Cardiac muscle cell (in vitro differentiated cells and primary cell): ENCODE measurements at regions not wholly inside any gene's neighbourhood (a gene's known extent, or its start where the extent isn't known, plus 50 kb on each side); places are given as distances from the start of the nearest gene placed in this dataset.

Experiments used
- DNase-seq, 2 donors: peaks; one replicate each; pipeline versions ENCODE4 v3.0.0 to v3.0.0-alpha.2; 2010 to 2017; ENCODE audit warnings: low read depth in 1 of 2, low spot score in 1 of 2
- H3K27ac ChIP-seq: fragments of 200-600 bp; sonication (generic); 2 replicates; pipeline ENCODE4 v1.5.1; 2016
- H3K27me3 ChIP-seq: fragments of 200-600 bp; sonication (generic); 2 replicates; pipeline ENCODE4 v1.6.0; 2016; ENCODE audit warnings: control low read depth
- H3K36me3 ChIP-seq: fragments of 200-600 bp; sonication (generic); 2 replicates; pipeline ENCODE4 v1.5.1; 2016; ENCODE audit warnings: control low read depth
- H3K4me1 ChIP-seq: fragments of 200-600 bp; sonication (generic); 2 replicates; pipeline ENCODE4 v1.8.1; 2017; ENCODE audit warnings: low read depth, mild to moderate bottlenecking, mixed run types
- H3K4me3 ChIP-seq: fragments of 200-600 bp; sonication (generic); 2 replicates; pipeline ENCODE4 v1.5.1; 2016; ENCODE audit warnings: mild to moderate bottlenecking
- H3K9me3 ChIP-seq: fragments of 200-600 bp; sonication (generic); 2 replicates; pipeline ENCODE4 v1.5.1; 2017; ENCODE audit warnings: low read depth, mild to moderate bottlenecking, control low read depth
- TF ChIP-seq, protein P1 (sequence below): IDR thresholded peaks from 2 replicates; pipeline ENCODE4 v1.5.1; 2012; ENCODE audit warnings: low read depth, mild to moderate bottlenecking, low read length

DNA sequence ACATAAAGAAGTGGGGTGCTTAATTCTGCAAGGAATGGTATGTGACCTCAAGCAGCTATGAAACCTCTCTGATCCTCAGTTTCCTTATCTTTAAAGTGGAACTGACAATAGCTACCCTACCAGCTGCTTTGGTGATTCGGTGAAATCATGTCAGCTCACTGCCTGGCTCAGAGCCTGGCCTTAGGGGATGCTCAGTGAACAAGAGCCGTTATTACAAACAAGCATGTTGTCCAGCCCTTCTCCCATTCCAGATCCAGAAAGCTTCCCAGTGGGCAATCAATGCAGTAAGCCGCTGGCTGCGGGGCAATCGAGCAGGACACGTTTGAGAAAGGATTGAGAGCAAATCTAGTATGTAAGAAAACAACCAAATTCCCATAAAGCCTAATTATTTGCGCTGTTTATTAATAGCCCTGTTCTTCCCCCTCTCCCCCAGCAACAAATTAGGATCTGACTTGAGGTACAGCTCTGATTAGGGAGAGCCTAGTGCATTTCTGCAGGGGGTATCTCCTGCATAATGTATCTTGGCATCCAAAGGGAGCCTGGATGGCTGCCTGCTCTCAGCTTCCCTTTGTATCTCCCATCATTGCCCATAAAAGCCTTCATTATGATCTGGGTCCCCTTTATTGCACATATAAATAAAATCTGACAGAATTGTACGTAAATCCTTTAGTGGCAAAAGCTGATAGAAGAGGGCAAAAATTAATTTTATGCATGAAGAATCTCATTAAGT, 371.4 kb downstream of the TMEM232 start:
- Histone ChIP-seq H3K4me1 (no peaks in the 10 kb centered on the region), H3K4me3 (no peak overlapping the region), H3K27ac (no peak overlapping the region), H3K27me3 (no peaks in the 10 kb centered on the region), H3K9me3 (no peaks in the 10 kb centered on the region), H3K36me3 (no peaks in the 10 kb centered on the region)
- DNase-seq, result no peak
- TF ChIP-seq, protein P1, sequence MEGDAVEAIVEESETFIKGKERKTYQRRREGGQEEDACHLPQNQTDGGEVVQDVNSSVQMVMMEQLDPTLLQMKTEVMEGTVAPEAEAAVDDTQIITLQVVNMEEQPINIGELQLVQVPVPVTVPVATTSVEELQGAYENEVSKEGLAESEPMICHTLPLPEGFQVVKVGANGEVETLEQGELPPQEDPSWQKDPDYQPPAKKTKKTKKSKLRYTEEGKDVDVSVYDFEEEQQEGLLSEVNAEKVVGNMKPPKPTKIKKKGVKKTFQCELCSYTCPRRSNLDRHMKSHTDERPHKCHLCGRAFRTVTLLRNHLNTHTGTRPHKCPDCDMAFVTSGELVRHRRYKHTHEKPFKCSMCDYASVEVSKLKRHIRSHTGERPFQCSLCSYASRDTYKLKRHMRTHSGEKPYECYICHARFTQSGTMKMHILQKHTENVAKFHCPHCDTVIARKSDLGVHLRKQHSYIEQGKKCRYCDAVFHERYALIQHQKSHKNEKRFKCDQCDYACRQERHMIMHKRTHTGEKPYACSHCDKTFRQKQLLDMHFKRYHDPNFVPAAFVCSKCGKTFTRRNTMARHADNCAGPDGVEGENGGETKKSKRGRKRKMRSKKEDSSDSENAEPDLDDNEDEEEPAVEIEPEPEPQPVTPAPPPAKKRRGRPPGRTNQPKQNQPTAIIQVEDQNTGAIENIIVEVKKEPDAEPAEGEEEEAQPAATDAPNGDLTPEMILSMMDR, result no peak

DNA sequence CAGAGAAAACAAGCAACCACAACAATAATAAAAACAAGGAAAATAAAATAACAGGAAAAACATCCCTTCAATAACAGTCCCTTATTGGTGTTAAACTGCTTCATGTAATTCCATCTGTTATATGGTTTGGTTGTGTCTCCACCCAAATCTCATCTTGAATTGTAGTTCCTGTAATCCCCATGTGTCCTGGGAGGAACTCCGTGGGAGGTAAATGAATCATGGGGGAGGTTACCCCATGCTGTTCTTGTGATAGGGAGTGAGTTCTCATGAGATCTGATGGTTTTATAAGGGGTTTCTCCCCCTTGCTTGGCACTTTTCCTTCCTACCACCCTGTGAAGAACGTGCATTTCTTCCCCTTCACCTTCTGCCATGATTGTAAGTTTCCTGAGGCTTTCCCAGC, 369.8 kb downstream of the TMEM232 start:
- Histone ChIP-seq H3K4me1 (no peaks in the 10 kb centered on the region), H3K27ac (no peak overlapping the region), H3K27me3 (no peaks in the 10 kb centered on the region), H3K36me3 (no peaks in the 10 kb centered on the region), H3K9me3 (no peaks in the 10 kb centered on the region), H3K4me3 (no peak overlapping the region)
- DNase-seq, result peak in 1 of 2 donors; percentile 19
- TF ChIP-seq, protein P1, result no peak

DNA sequence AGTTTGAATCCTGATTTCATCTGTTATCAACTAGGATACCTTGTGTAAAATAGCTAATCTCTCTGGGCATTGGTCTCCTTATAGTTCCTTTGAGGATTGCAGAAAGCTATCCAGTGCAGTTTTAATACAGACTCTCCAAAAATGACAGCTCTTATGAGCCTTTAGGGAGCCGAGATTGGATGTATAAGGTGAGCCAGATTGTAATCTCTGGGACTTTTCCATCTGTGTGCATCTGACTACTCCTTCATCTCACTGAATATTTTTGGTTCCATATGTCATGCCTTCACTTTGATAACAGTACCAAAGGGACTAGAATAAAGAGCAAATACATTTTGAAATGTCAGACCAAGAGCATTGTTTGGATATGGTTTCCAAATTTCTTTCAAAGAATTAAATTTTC, 367.2 kb downstream of the TMEM232 start:
- H3K27ac ChIP-seq, result no peak overlapping the region
- H3K4me1 ChIP-seq, result no peaks in the 10 kb centered on the region
- H3K36me3 ChIP-seq, result no peaks in the 10 kb centered on the region
- TF ChIP-seq, protein P1, result no peak
- DNase-seq, result no peak
- H3K27me3 ChIP-seq, result no peaks in the 10 kb centered on the region
- no peak overlapping the region for H3K4me3 ChIP-seq
- no peaks in the 10 kb centered on the region for H3K9me3 ChIP-seq

DNA sequence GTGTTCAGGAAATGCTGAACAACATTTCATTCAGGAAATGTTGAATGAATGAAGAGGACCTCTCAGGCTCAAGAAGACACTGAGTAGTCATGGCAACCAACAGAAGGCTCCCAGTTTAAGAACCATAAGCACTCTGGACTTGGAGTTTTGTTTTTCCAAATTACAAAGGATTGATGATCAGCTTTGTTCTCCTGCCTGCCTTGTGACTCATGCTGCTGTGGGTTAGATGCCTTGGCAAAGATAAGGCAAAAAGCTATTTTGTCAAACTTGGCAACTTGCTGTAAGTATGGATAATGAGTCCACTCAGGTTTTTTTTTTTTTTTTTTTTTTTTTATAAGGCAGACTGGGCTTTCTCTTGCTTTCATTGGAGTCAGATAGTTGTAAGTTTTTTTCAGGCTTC, 365.0 kb downstream of the TMEM232 start:
- no peaks in the 10 kb centered on the region for H3K4me1 ChIP-seq
- H3K36me3 ChIP-seq, result no peaks in the 10 kb centered on the region
- TF ChIP-seq, protein P1, result no peak
- H3K9me3 ChIP-seq, result no peaks in the 10 kb centered on the region
- no peaks in the 10 kb centered on the region for H3K27me3 ChIP-seq
- H3K27ac ChIP-seq, result no peak overlapping the region
- H3K4me3 ChIP-seq, result no peak overlapping the region
- DNase-seq, result no peak

DNA sequence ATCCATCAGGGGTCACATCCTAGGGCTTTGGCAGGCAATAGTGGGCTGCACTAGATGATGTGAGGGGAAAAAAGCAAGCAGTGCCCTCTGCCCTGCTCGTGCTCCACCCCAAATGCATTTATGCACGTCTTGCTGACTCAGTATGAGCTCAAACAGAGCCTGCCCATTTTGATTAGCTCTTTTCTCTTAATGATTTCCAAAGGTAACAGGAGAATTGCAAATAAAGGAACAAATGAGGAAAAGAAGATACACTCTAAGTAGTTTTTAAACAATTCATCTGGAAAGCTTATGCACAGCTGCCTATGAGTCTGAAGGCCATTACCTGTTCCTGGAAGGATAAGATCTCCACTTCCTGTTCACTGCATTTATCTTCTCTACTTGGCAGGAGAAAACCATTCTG, 364.2 kb downstream of the TMEM232 start:
- Histone ChIP-seq H3K4me1 (no peaks in the 10 kb centered on the region), H3K27ac (no peak overlapping the region), H3K27me3 (no peaks in the 10 kb centered on the region), H3K4me3 (no peak overlapping the region), H3K36me3 (no peaks in the 10 kb centered on the region), H3K9me3 (no peaks in the 10 kb centered on the region)
- TF ChIP-seq, protein P1, result no peak
- DNase-seq, result no peak
